Activated T-helper 17 cell treated with anti-CD3 and anti-CD28 coated beads, Interleukin-2, amount 50 U/mL, for 72 hours (primary cell): ENCODE measurements at regions not wholly inside any gene's neighbourhood (a gene's known extent, or its start where the extent isn't known, plus 50 kb on each side); places are given as distances from the start of the nearest gene placed in this dataset.
"Not testable (repeated sequence)": the region's sequence is repeated elsewhere in the genome, so short reads cannot be mapped to it uniquely, and the experiment has no call there.

Experiments
- ATAC-seq: fragments of 150-1000 bp; cut with Tn5 transposase; replicated peaks from 2 replicates; pipeline ENCODE4 v1.10.0; 2021; ENCODE audit warnings: mild to moderate bottlenecking, moderate library complexity
- H3K27ac Mint-ChIP-seq: one replicate; pipeline ENCODE4 v1.8.0; 2022; ENCODE audit warnings: mixed read lengths
- H3K27me3 Mint-ChIP-seq: one replicate; pipeline ENCODE4 v1.8.0; 2022; ENCODE audit warnings: mixed read lengths
- H3K36me3 Mint-ChIP-seq: one replicate; pipeline ENCODE4 v1.8.0; 2022; ENCODE audit warnings: low read depth, mild to moderate bottlenecking, mixed read lengths
- H3K4me1 Mint-ChIP-seq: one replicate; pipeline ENCODE4 v1.8.0; 2022; ENCODE audit warnings: mixed read lengths
- H3K4me3 Mint-ChIP-seq: one replicate; pipeline ENCODE4 v1.8.0; 2022; ENCODE audit warnings: mild to moderate bottlenecking, mixed read lengths
- H3K9me3 Mint-ChIP-seq: one replicate; pipeline ENCODE4 v1.8.0; 2022; ENCODE audit warnings: mixed read lengths

GRCh38 chr2:167721593-167721992, 525.8 kb downstream of the STK39 start:
- Mint-ChIP-seq H3K27ac (no peak overlapping the region), H3K4me1 (no peaks in the 10 kb centered on the region), H3K9me3 (no peaks in the 10 kb centered on the region), H3K36me3 (no peaks in the 10 kb centered on the region), H3K27me3 (peaks cover 11% of the 10 kb centered on the region), H3K4me3 (no peak overlapping the region)
- no peak for ATAC-seq

- Mint-ChIP-seq H3K27me3 (peaks cover 8% of the 10 kb centered on the region), H3K36me3 (no peaks in the 10 kb centered on the region), H3K9me3 (no peaks in the 10 kb centered on the region), H3K27ac (no peak overlapping the region), H3K4me1 (no peaks in the 10 kb centered on the region), H3K4me3 (no peak overlapping the region)
- no peak for ATAC-seq
Observed at GRCh38 chr2:167719410-167719809, 528.0 kb downstream of the STK39 start.

GRCh38 chr2:167718560-167718959, 528.8 kb downstream of the STK39 start:
- H3K4me1 Mint-ChIP-seq, result no peaks in the 10 kb centered on the region
- no peaks in the 10 kb centered on the region for H3K9me3 Mint-ChIP-seq
- H3K27me3 Mint-ChIP-seq, result peaks cover 8% of the 10 kb centered on the region
- H3K27ac Mint-ChIP-seq, result no peak overlapping the region
- H3K36me3 Mint-ChIP-seq, result no peaks in the 10 kb centered on the region
- no peak overlapping the region for H3K4me3 Mint-ChIP-seq
- ATAC-seq, result no peak

DNA sequence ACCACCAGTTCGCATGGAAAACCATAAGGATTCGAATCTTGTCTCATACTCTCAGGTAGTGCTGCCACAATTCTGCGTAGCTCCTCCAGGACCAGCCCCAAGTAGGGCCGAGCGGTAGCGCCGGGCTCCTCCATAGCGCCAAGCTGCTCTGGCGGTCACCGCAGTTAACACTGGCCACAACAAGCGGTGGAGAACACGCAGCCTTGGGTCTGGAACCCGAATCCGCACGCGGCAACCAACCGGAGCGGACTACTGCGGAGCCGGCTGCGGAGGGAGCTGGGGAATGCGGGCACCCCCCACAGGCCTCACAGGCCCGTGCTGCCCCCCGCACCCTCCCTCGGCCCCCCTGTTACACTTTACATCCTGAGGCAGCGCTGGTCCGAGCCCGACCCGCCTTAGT, 531.5 kb downstream of the STK39 start:
- no peaks in the 10 kb centered on the region for H3K4me1 Mint-ChIP-seq
- peaks cover 8% of the 10 kb centered on the region for H3K27me3 Mint-ChIP-seq
- no peaks in the 10 kb centered on the region for H3K9me3 Mint-ChIP-seq
- no peak overlapping the region for H3K4me3 Mint-ChIP-seq
- H3K27ac Mint-ChIP-seq, result no peak overlapping the region
- H3K36me3 Mint-ChIP-seq, result no peaks in the 10 kb centered on the region
- ATAC-seq, result no peak

DNA sequence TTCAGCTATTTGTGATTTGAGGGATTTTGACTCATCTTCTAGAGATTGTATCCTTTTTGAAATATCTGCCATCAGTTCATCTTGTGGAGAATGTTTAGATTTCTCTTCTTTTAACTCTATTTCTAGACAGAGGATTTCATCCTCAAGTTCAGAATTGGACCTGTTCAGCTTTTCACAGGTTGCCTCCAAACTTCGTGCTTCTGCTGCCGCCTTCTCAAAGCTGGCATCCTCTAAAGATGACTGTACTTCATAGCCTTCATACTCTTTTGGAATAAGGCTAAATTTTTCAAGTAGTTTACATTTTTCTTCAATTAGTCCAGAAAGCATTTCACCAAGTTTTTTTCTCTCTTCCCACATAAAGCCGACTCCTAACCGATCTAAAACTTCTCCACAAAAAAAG, 531.9 kb downstream of the STK39 start:
- H3K9me3 Mint-ChIP-seq, H3K36me3 Mint-ChIP-seq, ATAC-seq, H3K27ac Mint-ChIP-seq, H3K27me3 Mint-ChIP-seq, H3K4me3 Mint-ChIP-seq, H3K4me1 Mint-ChIP-seq: not testable (repeated sequence)

DNA sequence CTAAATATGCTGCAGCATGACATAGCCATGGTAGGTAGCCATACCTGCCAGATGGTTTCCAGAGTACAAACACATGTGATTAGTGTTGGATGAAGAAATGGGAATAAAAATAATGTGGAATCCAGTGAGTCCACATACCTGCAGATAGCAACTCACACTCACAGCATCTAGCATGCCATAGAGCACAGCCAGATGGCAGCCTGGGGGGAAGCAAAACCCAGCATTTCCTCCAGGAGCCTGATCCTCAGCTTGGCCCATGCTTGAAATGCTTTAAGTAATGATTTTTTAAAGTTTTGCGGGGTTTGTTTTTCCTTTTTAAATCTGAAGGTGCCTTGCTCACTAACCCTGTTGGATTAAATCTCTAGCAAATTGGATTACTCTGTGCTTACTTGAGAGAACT, 535.1 kb downstream of the STK39 start:
- H3K9me3 Mint-ChIP-seq, result no peaks in the 10 kb centered on the region
- H3K27ac Mint-ChIP-seq, result no peak overlapping the region
- no peak overlapping the region for H3K4me3 Mint-ChIP-seq
- H3K4me1 Mint-ChIP-seq, result no peaks in the 10 kb centered on the region
- H3K27me3 Mint-ChIP-seq, result no peaks in the 10 kb centered on the region
- no peak for ATAC-seq
- H3K36me3 Mint-ChIP-seq, result no peaks in the 10 kb centered on the region

DNA sequence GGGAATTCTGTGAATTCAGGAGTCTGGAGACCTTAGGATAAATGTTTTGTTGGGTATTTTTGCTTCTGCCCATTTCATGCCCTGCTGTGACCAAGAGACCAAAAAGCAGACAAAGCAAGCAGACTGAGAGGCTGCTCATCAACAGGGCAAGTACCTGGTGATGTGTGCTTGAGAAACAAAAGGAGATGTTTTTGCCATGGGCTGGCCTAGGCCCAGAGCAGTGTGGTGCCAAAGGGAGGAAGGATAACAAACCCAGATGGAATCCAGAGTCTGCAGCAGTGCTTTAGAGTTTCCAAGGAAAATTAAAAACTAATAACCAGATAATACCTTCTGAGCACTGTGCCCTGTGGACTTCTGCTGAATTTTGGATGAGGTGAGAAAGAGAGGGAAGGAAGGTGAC, 538.4 kb downstream of the STK39 start:
- Mint-ChIP-seq H3K27me3 (no peaks in the 10 kb centered on the region), H3K4me1 (no peaks in the 10 kb centered on the region), H3K4me3 (no peak overlapping the region), H3K36me3 (no peaks in the 10 kb centered on the region), H3K9me3 (no peaks in the 10 kb centered on the region), H3K27ac (no peak overlapping the region)
- ATAC-seq, result no peak

DNA sequence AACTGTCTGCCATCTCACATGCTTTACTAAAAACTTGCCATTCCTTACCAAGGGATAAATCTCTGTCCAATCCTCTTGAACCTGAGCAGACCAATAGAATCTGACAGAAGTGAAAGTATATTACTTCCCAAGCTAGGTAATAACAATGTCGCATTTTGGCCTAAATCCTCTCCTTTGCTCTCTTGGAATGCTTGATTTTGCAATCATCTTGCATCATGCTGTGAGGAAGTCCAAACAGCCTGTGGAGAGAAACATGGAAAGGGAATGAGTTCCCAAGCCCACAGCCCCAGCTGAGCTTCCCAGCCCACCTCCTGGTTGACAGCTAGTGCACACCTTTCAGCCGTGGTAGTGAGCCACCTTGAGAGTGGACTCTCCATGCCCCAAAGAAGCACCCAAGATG, 540.6 kb downstream of the STK39 start:
- Mint-ChIP-seq H3K36me3 (no peaks in the 10 kb centered on the region), H3K9me3 (no peaks in the 10 kb centered on the region), H3K4me1 (no peaks in the 10 kb centered on the region), H3K4me3 (no peak overlapping the region), H3K27ac (no peak overlapping the region), H3K27me3 (no peaks in the 10 kb centered on the region)
- no peak for ATAC-seq

DNA sequence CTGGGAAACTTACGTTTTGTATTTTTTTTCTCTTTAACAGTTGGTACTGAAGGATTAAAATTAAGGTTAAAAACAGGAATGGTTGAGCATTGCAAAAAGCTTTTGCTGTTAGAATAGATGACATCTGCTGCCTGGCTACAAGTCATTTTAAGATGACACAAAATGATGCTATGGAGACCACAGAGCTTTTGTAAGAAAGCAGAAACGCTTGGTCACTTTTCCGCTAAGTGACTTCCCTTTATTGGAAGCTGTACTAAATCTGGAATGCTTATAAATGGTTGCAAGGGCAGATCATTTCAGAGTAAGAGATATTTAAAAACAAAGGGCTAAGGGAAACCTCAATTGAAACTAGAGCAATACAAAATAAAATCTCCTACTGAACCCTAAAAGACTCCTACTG, 544.0 kb downstream of the STK39 start:
- Mint-ChIP-seq H3K27me3 (no peaks in the 10 kb centered on the region), H3K4me1 (no peaks in the 10 kb centered on the region), H3K27ac (no peak overlapping the region), H3K4me3 (no peak overlapping the region), H3K9me3 (no peaks in the 10 kb centered on the region), H3K36me3 (no peaks in the 10 kb centered on the region)
- no peak for ATAC-seq

GRCh38 chr2:167702227-167702626, 545.2 kb downstream of the STK39 start:
- Mint-ChIP-seq H3K27me3 (no peaks in the 10 kb centered on the region), H3K4me1 (no peaks in the 10 kb centered on the region)

GRCh38 chr2:167701651-167702050, 545.7 kb downstream of the STK39 start:
- H3K4me1 Mint-ChIP-seq, result no peaks in the 10 kb centered on the region
- no peak overlapping the region for H3K27ac Mint-ChIP-seq
- H3K4me3 Mint-ChIP-seq, result no peak overlapping the region
- H3K36me3 Mint-ChIP-seq, result no peaks in the 10 kb centered on the region
- H3K9me3 Mint-ChIP-seq, result no peaks in the 10 kb centered on the region
- ATAC-seq, result no peak
- no peaks in the 10 kb centered on the region for H3K27me3 Mint-ChIP-seq

More at GRCh38 chr2:167702227-167702626, 545.2 kb downstream of the STK39 start:
- H3K36me3 Mint-ChIP-seq, result no peaks in the 10 kb centered on the region
- no peaks in the 10 kb centered on the region for H3K9me3 Mint-ChIP-seq
- H3K27ac Mint-ChIP-seq, result no peak overlapping the region
- H3K4me3 Mint-ChIP-seq, result no peak overlapping the region
- ATAC-seq, result no peak

DNA sequence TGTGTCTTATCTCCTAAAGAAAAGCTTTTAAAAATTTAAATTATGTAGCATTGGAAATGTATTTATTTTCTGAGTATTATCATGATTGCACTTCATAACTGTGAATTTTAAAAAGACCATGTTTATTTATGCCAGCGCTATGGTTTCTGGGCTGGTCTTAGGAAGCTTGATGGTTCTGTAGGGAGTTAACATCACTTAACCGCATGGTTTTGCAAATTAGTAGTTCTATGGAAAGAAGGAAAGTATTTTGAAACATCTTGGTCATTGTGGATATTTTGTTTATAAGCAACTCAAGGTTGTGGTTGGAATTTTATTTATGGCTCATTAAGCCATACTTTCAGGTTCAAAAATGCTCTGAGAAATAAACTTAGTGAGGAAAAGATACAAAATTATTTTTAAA, 549.4 kb downstream of the STK39 start:
- Mint-ChIP-seq H3K4me3 (no peak overlapping the region), H3K36me3 (no peaks in the 10 kb centered on the region), H3K4me1 (no peaks in the 10 kb centered on the region), H3K9me3 (no peaks in the 10 kb centered on the region), H3K27ac (no peak overlapping the region), H3K27me3 (no peaks in the 10 kb centered on the region)
- no peak for ATAC-seq

DNA sequence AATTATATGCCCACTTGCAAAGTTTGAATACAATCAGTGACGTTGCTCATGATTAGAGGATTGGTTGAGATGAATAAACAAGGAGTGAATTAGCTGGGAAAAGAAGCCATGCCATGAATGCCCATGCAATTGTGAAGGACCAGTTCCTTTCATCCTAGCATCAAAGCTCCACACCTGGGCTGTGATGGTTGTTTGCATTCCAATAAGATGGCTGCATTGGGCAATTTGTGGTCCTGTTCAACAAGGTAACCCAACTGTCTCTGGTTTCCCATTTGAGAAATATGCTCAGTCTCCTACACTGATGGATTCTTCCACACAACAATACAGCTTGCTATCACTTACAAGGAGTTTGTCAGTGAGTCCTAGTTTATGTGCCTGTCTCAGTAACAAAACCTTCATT, 550.2 kb downstream of the STK39 start:
- ATAC-seq, result no peak
- no peak overlapping the region for H3K27ac Mint-ChIP-seq
- no peaks in the 10 kb centered on the region for H3K36me3 Mint-ChIP-seq
- H3K4me3 Mint-ChIP-seq, result no peak overlapping the region
- no peaks in the 10 kb centered on the region for H3K9me3 Mint-ChIP-seq
- no peaks in the 10 kb centered on the region for H3K4me1 Mint-ChIP-seq
- no peaks in the 10 kb centered on the region for H3K27me3 Mint-ChIP-seq

- Mint-ChIP-seq H3K4me3 (no peak overlapping the region), H3K36me3 (no peaks in the 10 kb centered on the region)
- no peak for ATAC-seq
Observed at GRCh38 chr2:167692936-167693335, 554.5 kb downstream of the STK39 start.

GRCh38 chr2:167692191-167692590, 555.2 kb downstream of the STK39 start:
- H3K4me1 Mint-ChIP-seq, result no peaks in the 10 kb centered on the region
- ATAC-seq, result no peak
- no peak overlapping the region for H3K4me3 Mint-ChIP-seq
- no peak overlapping the region for H3K27ac Mint-ChIP-seq
- H3K27me3 Mint-ChIP-seq, result no peaks in the 10 kb centered on the region
- no peaks in the 10 kb centered on the region for H3K9me3 Mint-ChIP-seq
- no peaks in the 10 kb centered on the region for H3K36me3 Mint-ChIP-seq

More at GRCh38 chr2:167692936-167693335, 554.5 kb downstream of the STK39 start:
- Mint-ChIP-seq H3K4me1 (no peaks in the 10 kb centered on the region), H3K27me3 (no peaks in the 10 kb centered on the region), H3K9me3 (no peaks in the 10 kb centered on the region), H3K27ac (no peak overlapping the region)

DNA sequence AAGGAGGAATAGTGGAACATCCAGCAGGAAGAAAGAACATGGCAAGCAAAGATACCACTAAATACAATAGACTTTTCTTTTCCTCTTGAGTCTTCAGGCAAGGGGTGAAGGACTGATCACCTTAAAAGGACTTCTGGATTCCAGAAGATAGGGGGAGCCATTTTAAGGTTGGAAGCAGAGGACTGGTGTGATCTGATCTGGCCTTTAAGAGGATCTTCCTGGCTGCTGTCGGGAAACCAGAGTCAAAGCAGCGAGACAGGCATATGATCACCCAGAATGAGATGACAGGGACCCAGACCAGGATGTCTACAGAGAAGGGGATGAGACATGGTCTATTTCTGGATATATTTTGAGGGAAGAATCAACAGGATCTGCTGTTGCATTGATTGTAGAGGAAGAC, 558.0 kb downstream of the STK39 start:
- no peaks in the 10 kb centered on the region for H3K9me3 Mint-ChIP-seq
- no peak overlapping the region for H3K27ac Mint-ChIP-seq
- no peaks in the 10 kb centered on the region for H3K36me3 Mint-ChIP-seq
- no peak overlapping the region for H3K4me3 Mint-ChIP-seq
- peaks cover 6% of the 10 kb centered on the region for H3K27me3 Mint-ChIP-seq
- H3K4me1 Mint-ChIP-seq, result no peaks in the 10 kb centered on the region
- no peak for ATAC-seq
